H1 (cell line): ENCODE measurements at regions not wholly inside any gene's neighbourhood (a gene's known extent, or its start where the extent isn't known, plus 50 kb on each side); places are given as distances from the start of the nearest gene placed in this dataset.

Experiments used
- CTCF ChIA-PET: fragments of 300-600 bp; sonication (Branson Sonifier 250); formaldehyde crosslinking; loops from one replicate; lab custom pipeline; 2021; ENCODE audit not compliant: partially characterized antibody; lab: Charles Lee
- POLR2A ChIA-PET: fragments of 300-600 bp; sonication (Branson Sonifier 250); formaldehyde crosslinking; loops from one replicate; lab custom pipeline; 2021; ENCODE audit warnings: inconsistent platforms; ENCODE audit not compliant: partially characterized antibody; lab: Charles Lee
- DNase-seq, 2 experiments: peaks; one replicate each; pipeline versions ENCODE4 v3.0.0 to v3.0.0-alpha.2; 2010 to 2022; ENCODE audit warnings: low spot score in 2 of 2, low read depth in 1 of 2, mixed read lengths in 1 of 2
- FAIRE-seq: peaks from 2 replicates; lab custom pipeline; 2011; peaks lifted over from hg19 to GRCh38; lab: Jason Lieb, UNC
- H2AFZ ChIP-seq: 2 replicates; pipeline ENCODE4 v1.8.1; 2012; ENCODE audit warnings: low read length, inconsistent platforms
- H2AK5ac ChIP-seq: 2 replicates; pipeline ENCODE4 v1.6.1; 2013; ENCODE audit warnings: low read depth, low read length
- H2BK120ac ChIP-seq: replicated peaks from 2 replicates; pipeline ENCODE3; 2013; ENCODE audit warnings: low read depth, low read length, inconsistent platforms
- H2BK12ac ChIP-seq: 2 replicates; pipeline ENCODE4 v1.6.1; 2013; ENCODE audit warnings: low read depth, low read length
- H2BK15ac ChIP-seq: 2 replicates; pipeline ENCODE4 v1.6.1; 2013; ENCODE audit warnings: low read length
- H2BK20ac ChIP-seq: 2 replicates; pipeline ENCODE4 v1.6.1; 2013; ENCODE audit warnings: low read length
- H2BK5ac ChIP-seq: 2 replicates; pipeline ENCODE4 v1.6.1; 2013; ENCODE audit warnings: low read depth, low read length
- H3K14ac ChIP-seq: 2 replicates; pipeline ENCODE4 v1.6.1; 2013; ENCODE audit warnings: inconsistent platforms; ENCODE audit not compliant: insufficient read length
- H3K18ac ChIP-seq: 2 replicates; pipeline ENCODE4 v1.6.1; 2013; ENCODE audit warnings: low read length; ENCODE audit errors: extremely low read depth
- H3K23ac ChIP-seq: 2 replicates; pipeline ENCODE4 v1.6.1; 2013; ENCODE audit warnings: inconsistent platforms; ENCODE audit not compliant: insufficient read length
- H3K23me2 ChIP-seq: 2 replicates; pipeline ENCODE4 v1.6.1; 2013; ENCODE audit warnings: low read depth, low read length
- H3K27ac ChIP-seq: 2 replicates; pipeline ENCODE4 v1.6.1; 2011; ENCODE audit warnings: low read depth, low read length, inconsistent platforms
- H3K27me3 ChIP-seq, 4 experiments: replicated peaks in 1 of 4; 1 replicate in 1 of 4; 2 replicates in 3 of 4; pipeline versions ENCODE4 v1.6.1 to v1.8.1; 2011 to 2013; ENCODE audit warnings: low read length in 3 of 4, mild to moderate bottlenecking in 3 of 4, inconsistent platforms in 2 of 4, mixed read lengths in 2 of 4, moderate library complexity in 1 of 4; ENCODE audit not compliant: control insufficient read depth in 3 of 4, insufficient read depth in 3 of 4; ENCODE audit errors: extremely low read depth in 1 of 4
- H3K36me3 ChIP-seq, 4 experiments: 2 replicates each; pipeline versions ENCODE4 v1.6.1 to v1.8.1; 2011 to 2013; ENCODE audit warnings: mild to moderate bottlenecking in 4 of 4, low read length in 3 of 4, moderate library complexity in 2 of 4, control low read depth in 1 of 4, inconsistent platforms in 1 of 4; ENCODE audit not compliant: insufficient read depth in 4 of 4, control insufficient read depth in 2 of 4
- H3K4ac ChIP-seq: replicated peaks from 2 replicates; pipeline ENCODE3; 2013; ENCODE audit warnings: low read length, low read depth, mixed read lengths, inconsistent platforms; ENCODE audit not compliant: insufficient read length
- H3K4me1 ChIP-seq, 4 experiments: replicated peaks in 1 of 4; 1 replicate in 1 of 4; 2 replicates in 3 of 4; pipeline versions ENCODE4 v1.6.1 to v1.8.1; 2011 to 2013; ENCODE audit warnings: low read length in 3 of 4, inconsistent platforms in 2 of 4, mixed read lengths in 1 of 4; ENCODE audit not compliant: insufficient read depth in 4 of 4, control insufficient read depth in 3 of 4
- H3K4me2 ChIP-seq, 2 experiments: 2 replicates each; pipeline versions ENCODE4 v1.6.1 to v1.8.1; 2011 to 2013; ENCODE audit warnings: low read depth in 2 of 2, low read length in 2 of 2, control low read depth in 1 of 2, inconsistent platforms in 1 of 2, mild to moderate bottlenecking in 1 of 2; ENCODE audit not compliant: insufficient read depth in 1 of 2
- H3K4me3 ChIP-seq, 4 experiments: fragments of 200-600, 300-600 bp in 1 of 4; sonication (generic), shearing (Covaris generic), sonication (Bioruptor Twin) in 1 of 4; 2 replicates each; pipeline versions ENCODE4 v1.5.1 to v1.8.1; 2011 to 2016; ENCODE audit warnings: low read length in 4 of 4, low read depth in 3 of 4, control low read depth in 2 of 4, inconsistent platforms in 2 of 4, mild to moderate bottlenecking in 2 of 4, mixed read lengths in 1 of 4, moderate library complexity in 1 of 4; ENCODE audit not compliant: insufficient read depth in 2 of 4; ENCODE audit errors: extremely low read depth in 1 of 4
- H3K56ac ChIP-seq: replicated peaks from 2 replicates; pipeline ENCODE3; 2013; ENCODE audit warnings: low read depth, mild to moderate bottlenecking, mixed read lengths, low read length, inconsistent platforms; ENCODE audit not compliant: insufficient read length
- H3K79me1 ChIP-seq: 2 replicates; pipeline ENCODE4 v1.6.1; 2013; ENCODE audit warnings: low read depth, low read length, control low read depth
- H3K79me2 ChIP-seq, 2 experiments: 2 replicates each; pipeline versions ENCODE4 v1.6.1 to v1.8.1; 2012 to 2013; ENCODE audit warnings: low read length in 2 of 2, mild to moderate bottlenecking in 2 of 2, inconsistent platforms in 1 of 2; ENCODE audit not compliant: insufficient read depth in 2 of 2, control insufficient read depth in 1 of 2
- H3K9ac ChIP-seq, 4 experiments: replicated peaks in 1 of 4; 1 replicate in 1 of 4; 2 replicates in 3 of 4; pipeline versions ENCODE4 v1.6.1 to v1.8.1; 2011 to 2013; ENCODE audit warnings: low read depth in 3 of 4, low read length in 3 of 4, control low read depth in 2 of 4, mild to moderate bottlenecking in 2 of 4, moderate library complexity in 2 of 4, inconsistent platforms in 1 of 4; ENCODE audit errors: extremely low read depth in 1 of 4
- H3K9me3 ChIP-seq, 2 experiments: 2 replicates each; pipeline versions ENCODE4 v1.6.1 to v1.8.1; 2012 to 2013; ENCODE audit warnings: mild to moderate bottlenecking in 2 of 2, moderate library complexity in 2 of 2, control low read depth in 1 of 2, inconsistent platforms in 1 of 2, low read depth in 1 of 2, low read length in 1 of 2, mixed read lengths in 1 of 2; ENCODE audit not compliant: insufficient read depth in 2 of 2
- H4K20me1 ChIP-seq, 2 experiments: replicated peaks in 1 of 2; 2 replicates each; pipeline versions ENCODE3 to v1.8.1; 2011 to 2013; ENCODE audit warnings: inconsistent platforms in 2 of 2, low read length in 2 of 2, mild to moderate bottlenecking in 1 of 2; ENCODE audit not compliant: insufficient read depth in 2 of 2, control insufficient read depth in 1 of 2
- H4K5ac ChIP-seq: 2 replicates; pipeline ENCODE4 v1.6.1; 2013; ENCODE audit warnings: low read length, low read depth, mixed read lengths, inconsistent platforms; ENCODE audit not compliant: insufficient read length
- H4K8ac ChIP-seq: 2 replicates; pipeline ENCODE4 v1.8.0; 2013; ENCODE audit warnings: mild to moderate bottlenecking, moderate library complexity, low read length, inconsistent platforms; ENCODE audit not compliant: insufficient read depth; ENCODE audit errors: extremely low read depth
- H4K91ac ChIP-seq: replicated peaks from 2 replicates; pipeline ENCODE3; 2013; ENCODE audit warnings: low read length, mixed read lengths, inconsistent platforms; ENCODE audit not compliant: insufficient read length
- BCL11A ChIP-seq, 2 experiments: IDR thresholded peaks; one replicate each; pipeline ENCODE4 v1.6.1; 2011; ENCODE audit warnings: low read depth in 2 of 2, low read length in 2 of 2, mild to moderate bottlenecking in 2 of 2
- CTCF ChIP-seq, 3 experiments: IDR thresholded peaks; 1 replicate in 2 of 3; 2 replicates in 1 of 3; pipeline versions ENCODE4 v1.5.1 to v1.6.1; 2011; ENCODE audit warnings: low read length in 3 of 3, mild to moderate bottlenecking in 3 of 3, inconsistent platforms in 2 of 3, low read depth in 1 of 3, moderate library complexity in 1 of 3; ENCODE audit not compliant: insufficient read depth in 1 of 3; ENCODE audit errors: control extremely low read depth in 1 of 3
- FOSL1 ChIP-seq: IDR thresholded peaks from 2 replicates; pipeline ENCODE4 v1.6.1; 2011; ENCODE audit warnings: mild to moderate bottlenecking, low read depth, low read length, moderate library complexity; ENCODE audit not compliant: insufficient read depth
- RAD21 ChIP-seq, 2 experiments: IDR thresholded peaks in 1 of 2; conservative IDR thresholded peaks in 1 of 2; 2 replicates each; pipeline ENCODE4 v1.6.1; 2011; ENCODE audit warnings: low read depth in 2 of 2, low read length in 2 of 2, improper control_type of control experiment in 1 of 2, inconsistent platforms in 1 of 2, mild to moderate bottlenecking in 1 of 2, moderate library complexity in 1 of 2
- SIRT6 ChIP-seq: IDR thresholded peaks from one replicate; pipeline ENCODE4 v1.7.1; 2012; ENCODE audit warnings: low read length, inconsistent platforms
- SP2 ChIP-seq: IDR thresholded peaks from 2 replicates; pipeline ENCODE4 v1.6.1; 2012; ENCODE audit warnings: mild to moderate bottlenecking, low read length, inconsistent platforms
- TAF1 ChIP-seq: IDR thresholded peaks from 2 replicates; pipeline ENCODE4 v1.6.1; 2011; ENCODE audit warnings: mild to moderate bottlenecking, low read depth, low read length
- TEAD4 ChIP-seq: IDR thresholded peaks from 2 replicates; pipeline ENCODE4 v1.6.1; 2012; ENCODE audit warnings: low read depth, low read length, inconsistent platforms, mixed read lengths
- WGBS, 2 experiments: shearing (Covaris generic) in 1 of 2; methylation state at CpG; one replicate each; pipeline versions ENCODE4 v1.1.6 to v1.1.7; 2013 to 2015; ENCODE audit warnings: low lambda C conversion rate in 2 of 2, mixed read lengths in 2 of 2, inconsistent platforms in 1 of 2, low coverage in 1 of 2, missing lambda C conversion rate in 1 of 2; ENCODE audit not compliant: insufficient replicate concordance in 2 of 2, insufficient coverage in 1 of 2, insufficient read length in 1 of 2; ENCODE audit errors: extremely low coverage in 1 of 2, missing lambda C conversion rate in 1 of 2; 5-methylcytosine and 5-hydroxymethylcytosine counted together

- no peak overlapping the region for H3K23ac ChIP-seq
- peak; percentile 74 for FAIRE-seq
- H4K5ac ChIP-seq: no peak overlapping the region
- no peak overlapping the region for H3K56ac ChIP-seq
- no peak overlapping the region for H2BK120ac ChIP-seq
- H3K4me2 ChIP-seq: no peak overlapping the region
- H3K23me2 ChIP-seq: no peaks in the 10 kb centered on the region
- DNase-seq: peak in 1 of 2 experiments; percentile 46
- no peak overlapping the region for H3K18ac ChIP-seq
- H3K79me2 ChIP-seq: no peaks in the 10 kb centered on the region
- WGBS, 2 experiments: 81% methylated on average over 2 of the region's 2 CpGs; no CpG with 5 or more reads in 1 of the 2 experiments
- POLR2A ChIA-PET: no interaction called here
- no peak overlapping the region for H3K14ac ChIP-seq
- no peak overlapping the region for H2BK15ac ChIP-seq
- no peak overlapping the region for H2BK12ac ChIP-seq
- H3K9me3 ChIP-seq: no peaks in the 10 kb centered on the region
- 0 out of 2 replicates have a peak overlapping the region, but pooled peaks have one; percentile 20 for H2AFZ ChIP-seq
- H3K79me1 ChIP-seq: no peaks in the 10 kb centered on the region
- no peak overlapping the region for H2BK20ac ChIP-seq
- H2BK5ac ChIP-seq: no peak overlapping the region
- TF ChIP-seq SIRT6 (no peak), FOSL1 (no peak), TAF1 (no peak), TEAD4 (no peak), RAD21 (IDR thresholded peaks at IDR 0.05 in 1 of 2, conservative IDR thresholded peaks at IDR 0.05 in 1 of 2; ENCODE audit: low read depth in 2 of 2, low read length in 2 of 2) (peak; percentile 50 to 59), CTCF (IDR thresholded peaks at IDR 0.05; ENCODE audit: control extremely low read depth in 1 of 3, insufficient read depth in 1 of 3, low read depth in 1 of 3, low read length in 3 of 3) (peak in 2 of 3 experiments; percentile 31 to 78; a peak in 2 of 4 replicates), BCL11A (IDR thresholded peaks at IDR 0.05; ENCODE audit: low read depth in 2 of 2, low read length in 2 of 2) (no peak), SP2 (no peak)
- TF ChIP-seq, all 59 proteins: peak for 2
- Histone ChIP-seq H4K20me1 (no peaks in the 10 kb centered on the region), H3K4me3 (no peak overlapping the region), H4K8ac (no peak overlapping the region), H3K9ac (no peak overlapping the region), H3K27ac (no peak overlapping the region), H3K4ac (no peak overlapping the region), H4K91ac (no peak overlapping the region), H3K27me3 (no peaks in the 10 kb centered on the region), H2AK5ac (no peak overlapping the region), H3K36me3 (no peaks in the 10 kb centered on the region), H3K4me1 (no peaks in the 10 kb centered on the region)
- CTCF ChIA-PET: interaction anchor here (0.6 to 1.7 kb wide), 12 partner anchors 9 to 375 kb away, joined by 3 to 4 read pairs (median 3); no protein-coding TSS in a partner anchor
Measured at GRCh38 chr13:65613004-65613403, 1617.1 kb downstream of the PCDH9 start.
